H9 (cell line): ENCODE measurements at regions not wholly inside any gene's neighbourhood (a gene's known extent, or its start where the extent isn't known, plus 50 kb on each side); places are given as distances from the start of the nearest gene placed in this dataset.

Experiments
- DNase-seq: peaks from one replicate; pipeline ENCODE4 v3.0.0-alpha.2; 2017
- H2AFZ ChIP-seq: one replicate; pipeline ENCODE4 v1.6.1; 2013; ENCODE audit warnings: mild to moderate bottlenecking, low read length, control low read depth, moderate library complexity
- H2AK5ac ChIP-seq: 2 replicates; pipeline ENCODE4 v1.6.1; 2013; ENCODE audit warnings: low read length, control low read depth, mixed read lengths; ENCODE audit not compliant: insufficient read length
- H2BK120ac ChIP-seq: one replicate; pipeline ENCODE4 v1.6.1; 2013; ENCODE audit warnings: low read depth, mild to moderate bottlenecking, low read length, control low read depth, inconsistent platforms; ENCODE audit not compliant: poor library complexity, severe bottlenecking
- H2BK12ac ChIP-seq: 2 replicates; pipeline ENCODE4 v1.6.1; 2013; ENCODE audit warnings: low read length, control low read depth, mixed read lengths, low read depth; ENCODE audit not compliant: insufficient read length
- H2BK15ac ChIP-seq: 2 replicates; pipeline ENCODE4 v1.6.1; 2013; ENCODE audit warnings: low read depth, low read length, control low read depth
- H2BK20ac ChIP-seq: one replicate; pipeline ENCODE4 v1.6.1; 2013; ENCODE audit warnings: low read depth, mild to moderate bottlenecking, low read length, control low read depth, inconsistent platforms; ENCODE audit not compliant: poor library complexity, severe bottlenecking
- H2BK5ac ChIP-seq: 2 replicates; pipeline ENCODE4 v1.6.1; 2013; ENCODE audit warnings: low read length, control low read depth, mixed read lengths; ENCODE audit not compliant: insufficient read length
- H3K14ac ChIP-seq: 2 replicates; pipeline ENCODE4 v1.6.1; 2013; ENCODE audit warnings: low read length, control low read depth; ENCODE audit not compliant: insufficient read depth
- H3K18ac ChIP-seq: 2 replicates; pipeline ENCODE4 v1.6.1; 2013; ENCODE audit warnings: low read depth, mild to moderate bottlenecking, mixed read lengths, low read length, control low read depth; ENCODE audit not compliant: insufficient read length
- H3K23ac ChIP-seq: 2 replicates; pipeline ENCODE4 v1.6.1; 2013; ENCODE audit warnings: low read length, control low read depth, mixed read lengths, low read depth; ENCODE audit not compliant: insufficient read length
- H3K23me2 ChIP-seq: 2 replicates; pipeline ENCODE4 v1.6.1; 2013; ENCODE audit warnings: low read depth, mild to moderate bottlenecking, mixed read lengths, low read length, control low read depth; ENCODE audit not compliant: insufficient read length, poor library complexity, severe bottlenecking
- H3K27ac ChIP-seq: 2 replicates; pipeline ENCODE4 v1.5.1; 2013; ENCODE audit warnings: low read length, control low read depth, mixed read lengths, low read depth; ENCODE audit not compliant: insufficient read length
- H3K27me3 ChIP-seq: 2 replicates; pipeline ENCODE4 v1.6.1; 2013; ENCODE audit warnings: low read length, control low read depth, inconsistent platforms; ENCODE audit not compliant: insufficient read depth
- H3K4ac ChIP-seq: 2 replicates; pipeline ENCODE4 v1.6.1; 2013; ENCODE audit warnings: low read depth, mild to moderate bottlenecking, control low read depth, inconsistent platforms, low read length, moderate library complexity
- H3K4me1 ChIP-seq: 2 replicates; pipeline ENCODE4 v1.6.1; 2013; ENCODE audit warnings: low read length, control low read depth, inconsistent platforms; ENCODE audit not compliant: insufficient read depth
- H3K4me2 ChIP-seq: 2 replicates; pipeline ENCODE4 v1.6.1; 2013; ENCODE audit warnings: low read length, control low read depth, mixed read lengths; ENCODE audit not compliant: insufficient read length, insufficient read depth
- H3K56ac ChIP-seq: 2 replicates; pipeline ENCODE4 v1.6.1; 2013; ENCODE audit warnings: low read depth, mild to moderate bottlenecking, mixed read lengths, low read length, control low read depth; ENCODE audit not compliant: insufficient read length
- H3K79me1 ChIP-seq: 2 replicates; pipeline ENCODE4 v1.6.1; 2013; ENCODE audit warnings: low read depth, mild to moderate bottlenecking, moderate library complexity, low read length, control low read depth, inconsistent platforms; ENCODE audit not compliant: insufficient read depth, poor library complexity, severe bottlenecking
- H3K79me2 ChIP-seq: 2 replicates; pipeline ENCODE4 v1.6.1; 2013; ENCODE audit warnings: low read length, control low read depth, inconsistent platforms; ENCODE audit not compliant: insufficient read depth
- H3K9ac ChIP-seq: 2 replicates; pipeline ENCODE4 v1.6.1; 2013; ENCODE audit warnings: low read length, control low read depth, mixed read lengths; ENCODE audit not compliant: insufficient read length; ENCODE audit errors: extremely low read depth
- H3K9me3 ChIP-seq: one replicate; pipeline ENCODE4 v1.6.1; 2013; ENCODE audit warnings: low read depth, low read length, inconsistent platforms; ENCODE audit not compliant: control insufficient read depth
- H3T11ph ChIP-seq: one replicate; pipeline ENCODE4 v1.6.1; 2013; ENCODE audit warnings: mild to moderate bottlenecking, low read length, control low read depth, inconsistent platforms
- H4K20me1 ChIP-seq: one replicate; pipeline ENCODE4 v1.6.1; 2013; ENCODE audit not compliant: control insufficient read depth, insufficient read length, insufficient read depth
- H4K5ac ChIP-seq: 2 replicates; pipeline ENCODE4 v1.6.1; 2013; ENCODE audit warnings: low read depth, mild to moderate bottlenecking, mixed read lengths, low read length, control low read depth; ENCODE audit not compliant: insufficient read length
- H4K8ac ChIP-seq: replicated peaks from 2 replicates; pipeline ENCODE4 v1.6.1; 2013; ENCODE audit warnings: low read length, control low read depth, mixed read lengths, low read depth; ENCODE audit not compliant: insufficient read length
- H4K91ac ChIP-seq: 2 replicates; pipeline ENCODE4 v1.6.1; 2013; ENCODE audit warnings: low read depth, mild to moderate bottlenecking, moderate library complexity, mixed read lengths, low read length, control low read depth; ENCODE audit not compliant: insufficient read length
- H3K27ac Mint-ChIP-seq, 3 experiments: 2 replicates in 2 of 3; 3 replicates in 1 of 3; pipeline ENCODE4 v1.8.0; 2020 to 2021; ENCODE audit warnings: mixed read lengths in 3 of 3, mild to moderate bottlenecking in 1 of 3, moderate library complexity in 1 of 3
- H3K27me3 Mint-ChIP-seq: 2 replicates; pipeline ENCODE4 v1.8.0; 2021; ENCODE audit warnings: low read depth, mild to moderate bottlenecking, moderate library complexity, mixed read lengths
- H3K36me3 Mint-ChIP-seq, 3 experiments: 2 replicates in 2 of 3; 3 replicates in 1 of 3; pipeline ENCODE4 v1.8.0; 2020 to 2021; ENCODE audit warnings: low read depth in 3 of 3, mixed read lengths in 3 of 3; ENCODE audit not compliant: insufficient read depth in 1 of 3
- H3K4me1 Mint-ChIP-seq, 2 experiments: 2 replicates each; pipeline ENCODE4 v1.8.0; 2020; ENCODE audit warnings: mixed read lengths in 2 of 2
- H3K4me3 Mint-ChIP-seq, 2 experiments: 2 replicates in 1 of 2; 3 replicates in 1 of 2; pipeline ENCODE4 v1.8.0; 2020 to 2021; ENCODE audit warnings: mild to moderate bottlenecking in 2 of 2, mixed read lengths in 2 of 2, moderate library complexity in 1 of 2
- H3K9me3 Mint-ChIP-seq, 2 experiments: 2 replicates in 1 of 2; 3 replicates in 1 of 2; pipeline ENCODE4 v1.8.0; 2020; ENCODE audit warnings: mild to moderate bottlenecking in 2 of 2, mixed read lengths in 2 of 2, moderate library complexity in 1 of 2
- CTCF ChIP-seq: fragments of 200-600 bp; sonication (generic); conservative IDR thresholded peaks from 3 replicates; pipeline ENCODE4 v1.8.0; 2021; ENCODE audit warnings: antibody characterized with exemption, mild to moderate bottlenecking

GRCh38 chr16:59400830-59401229 is 666.7 kb upstream of the GOT2 start:
- Histone ChIP-seq H2BK20ac (no peak overlapping the region), H3K56ac (no peak overlapping the region), H3K23me2 (no peaks in the 10 kb centered on the region), H2BK5ac (no peak overlapping the region), H3T11ph (no peak overlapping the region), H2AK5ac (no peak overlapping the region), H3K79me2 (no peaks in the 10 kb centered on the region), H4K91ac (no peak overlapping the region), H3K27ac (no peak overlapping the region), H2BK120ac (no peak overlapping the region), H2BK12ac (no peak overlapping the region), H3K9ac (no peak overlapping the region), H3K23ac (no peak overlapping the region), H4K20me1 (no peaks in the 10 kb centered on the region), H3K9me3 (no peaks in the 10 kb centered on the region), H4K5ac (no peak overlapping the region), H4K8ac (no peak overlapping the region), H3K4me1 (no peaks in the 10 kb centered on the region), H2AFZ (no peak overlapping the region), H3K4ac (no peak overlapping the region), H3K79me1 (no peaks in the 10 kb centered on the region), H3K27me3 (no peaks in the 10 kb centered on the region), H3K18ac (no peak overlapping the region), H3K4me2 (no peak overlapping the region), H3K14ac (no peak overlapping the region), H2BK15ac (no peak overlapping the region)
- no peak for DNase-seq
- Mint-ChIP-seq H3K36me3 (no peaks in the 10 kb centered on the region), H3K9me3 (no peaks in the 10 kb centered on the region), H3K4me1 (peaks cover 5% of the 10 kb centered on the region in 2 experiments), H3K27ac (no peak overlapping the region), H3K27me3 (no peaks in the 10 kb centered on the region; the same call in 1 of the 2 replicates), H3K4me3 (no peak overlapping the region)
- TF ChIP-seq CTCF = no peak
